ENCODE measurements at regions not wholly inside any gene's neighbourhood (a gene's known extent, or its start where the extent isn't known, plus 50 kb on each side); places are given as distances from the start of the nearest gene placed in this dataset.

- no peaks in the 10 kb centered on the region for H3K9me3 ChIP-seq
- no peaks in the 10 kb centered on the region for H3K36me3 ChIP-seq (replicated peaks in 1 of 2; ENCODE audit: control insufficient read depth in 1 of 2, insufficient read depth in 2 of 2, low read length in 1 of 2)
- H3K9me2 ChIP-seq = no peaks in the 10 kb centered on the region
- H3K27ac ChIP-seq (ENCODE audit: low read depth in 2 of 2, low read length in 1 of 2) = peak overlapping the region in 1 of 2 experiments; percentile 70; a peak in 1 of 4 replicates
- H3K4me2 ChIP-seq = no peak overlapping the region
- H3K4me1 ChIP-seq (ENCODE audit: control insufficient read depth in 1 of 2, insufficient read depth in 2 of 2, low read depth in 1 of 2, low read length in 1 of 2) = peaks cover 0 to 22% of the 10 kb centered on the region in 2 experiments; a peak in 3 of 4 replicates
- TF ChIP-seq FOXJ3 (CRISPR knock-in tag; IDR thresholded peaks at IDR 0.05) (no peak), NFIC (IDR thresholded peaks at IDR 0.05; ENCODE audit: borderline replicate concordance) (no peak), GATA2 (CRISPR knock-in tag; IDR thresholded peaks at IDR 0.05) (no peak), IRF3 (IDR thresholded peaks at IDR 0.05; ENCODE audit: low read depth, low read length) (no peak), SMC3 (IDR thresholded peaks at IDR 0.05; ENCODE audit: low read depth, low read length) (no peak), FOSL2 (IDR thresholded peaks at IDR 0.05; ENCODE audit: borderline replicate concordance, low read depth) (no peak)
- H4K20me1 ChIP-seq (ENCODE audit: insufficient read depth) = no peaks in the 10 kb centered on the region
- no peak overlapping the region for H2AFZ ChIP-seq (ENCODE audit: low read depth)
- CTCF ChIA-PET = interaction anchor here (0.6 to 1.5 kb wide), 2 partner anchors 231 to 256 kb away, joined by 3 read pairs; no protein-coding TSS in a partner anchor
- no peaks in the 10 kb centered on the region for H3K27me3 ChIP-seq (ENCODE audit: insufficient read depth)
- POLR2A ChIA-PET = no interaction called here
- H3K79me2 ChIP-seq (ENCODE audit: insufficient read depth) = no peaks in the 10 kb centered on the region
- no peak overlapping the region for H3K4me3 ChIP-seq (ENCODE audit: low read depth in 2 of 2, low read length in 1 of 2)
- H3K9ac ChIP-seq = no peak overlapping the region
- no peak for DNase-seq
- no peaks in the 10 kb centered on the region for H3F3A ChIP-seq (replicated peaks; ENCODE audit: insufficient read depth)
Measured at GRCh38 chr10:62562795-62563194, 188.6 kb downstream of the ZNF365 start.

GRCh38 chr10:62573929-62574328, 199.8 kb downstream of the ZNF365 start:
- no peak overlapping the region for H3K4me2 ChIP-seq
- POLR2A ChIA-PET = no interaction called here
- CTCF ChIA-PET = interaction anchor here (0.9 kb wide), 1 partner anchor 20 kb away, joined by 3 read pairs; no protein-coding TSS in a partner anchor
- no peaks in the 10 kb centered on the region for H4K20me1 ChIP-seq (ENCODE audit: insufficient read depth)
- no peak overlapping the region for H2AFZ ChIP-seq (ENCODE audit: low read depth)
- peaks cover 0 to 14% of the 10 kb centered on the region in 2 experiments; a peak in 1 of 4 replicates for H3K4me1 ChIP-seq (ENCODE audit: control insufficient read depth in 1 of 2, insufficient read depth in 2 of 2, low read depth in 1 of 2, low read length in 1 of 2)
- H3K27ac ChIP-seq (ENCODE audit: low read depth in 2 of 2, low read length in 1 of 2) = no peak overlapping the region
- H3F3A ChIP-seq (replicated peaks; ENCODE audit: insufficient read depth) = peaks cover 9% of the 10 kb centered on the region
- H3K27me3 ChIP-seq (ENCODE audit: insufficient read depth) = no peaks in the 10 kb centered on the region
- H3K79me2 ChIP-seq (ENCODE audit: insufficient read depth) = no peaks in the 10 kb centered on the region
- no peak for DNase-seq
- no peaks in the 10 kb centered on the region for H3K36me3 ChIP-seq (replicated peaks in 1 of 2; ENCODE audit: control insufficient read depth in 1 of 2, insufficient read depth in 2 of 2, low read length in 1 of 2)
- 81% methylated on average over 3 of the region's 3 CpGs for WGBS (ENCODE audit: low lambda C conversion rate)
- H3K9me2 ChIP-seq = no peaks in the 10 kb centered on the region
- H3K4me3 ChIP-seq (ENCODE audit: low read depth in 2 of 2, low read length in 1 of 2) = no peak overlapping the region
- H3K9ac ChIP-seq = no peak overlapping the region
- no peaks in the 10 kb centered on the region for H3K9me3 ChIP-seq
- TF ChIP-seq ZBTB33 (IDR thresholded peaks at IDR 0.05; ENCODE audit: borderline replicate concordance, low read depth) (no peak), EP300 (IDR thresholded peaks at IDR 0.05; ENCODE audit: borderline replicate concordance in 1 of 2, low read depth in 1 of 2, low read length in 1 of 2) (no peak), POLR2AphosphoS5 (IDR thresholded peaks at IDR 0.05; ENCODE audit: low read depth, low read length) (no peak), RXRA (IDR thresholded peaks at IDR 0.05; ENCODE audit: borderline replicate concordance, low read depth) (no peak), GATA2 (CRISPR knock-in tag; IDR thresholded peaks at IDR 0.05) (no peak), USF1 (IDR thresholded peaks at IDR 0.05; ENCODE audit: borderline replicate concordance, low read depth) (no peak), USF2 (IDR thresholded peaks at IDR 0.05; ENCODE audit: borderline replicate concordance, low read depth, low read length) (no peak), MEF2A (IDR thresholded peaks at IDR 0.05; ENCODE audit: borderline replicate concordance, low read depth) (no peak), TAF1 (IDR thresholded peaks at IDR 0.05; ENCODE audit: borderline replicate concordance, low read depth, low read length) (no peak), REST (IDR thresholded peaks at IDR 0.05; ENCODE audit: low read depth, low read length) (no peak), RAD21 (IDR thresholded peaks at IDR 0.05; ENCODE audit: low read length) (no peak), FOXJ3 (CRISPR knock-in tag; IDR thresholded peaks at IDR 0.05) (no peak), CTCF (IDR thresholded peaks at IDR 0.05) (no peak)

Data from SK-N-SH (cell line).